Middle frontal gyrus (tissue), 1 donor: ENCODE measurements at regions not wholly inside any gene's neighbourhood (a gene's known extent, or its start where the extent isn't known, plus 50 kb on each side); places are given as distances from the start of the nearest gene placed in this dataset.

Source experiments
- DNase-seq: peaks from one replicate; pipeline ENCODE4 v3.0.0-alpha.2; 2015; ENCODE audit warnings: low spot score; ENCODE audit errors: extremely low spot score

DNA sequence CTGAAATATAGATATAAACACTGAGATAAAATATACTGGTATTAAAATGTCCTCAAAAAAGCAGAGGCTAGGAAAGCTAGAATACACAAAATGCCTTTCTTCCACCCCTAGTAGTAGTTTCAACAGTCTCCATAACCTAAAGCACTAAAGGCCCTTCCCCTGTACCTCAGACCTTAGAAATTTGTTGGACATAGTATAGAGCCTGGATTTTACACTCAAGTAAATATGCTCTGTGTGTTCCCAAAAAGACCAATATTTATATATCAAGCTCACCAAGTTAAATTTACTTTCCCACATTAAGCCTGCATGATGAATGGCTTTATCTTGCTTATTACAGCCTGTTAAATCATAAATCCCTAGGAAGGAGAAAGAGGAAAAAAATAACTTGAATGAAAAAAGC, 378.7 kb upstream of the AZI2 start:
- no peak for DNase-seq

DNA sequence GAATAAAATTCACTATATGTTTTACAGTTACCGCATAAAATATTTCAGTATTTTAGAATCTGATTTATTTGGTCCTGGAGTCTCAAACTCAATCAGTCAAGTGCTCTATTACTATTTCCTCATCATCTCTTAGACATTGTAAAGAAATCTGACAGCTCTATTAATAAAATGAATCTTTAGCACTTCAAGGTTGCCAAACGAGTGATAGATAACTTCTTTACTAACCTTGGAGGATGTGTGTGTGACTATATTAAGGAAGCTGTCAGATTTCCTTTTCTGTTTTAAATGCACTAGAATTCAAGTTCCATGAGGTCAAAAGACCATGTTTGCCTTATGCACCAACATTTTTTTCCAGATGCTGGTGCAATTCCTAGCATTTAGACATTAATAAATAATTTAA, 389.8 kb upstream of the AZI2 start:
- DNase-seq = no peak

DNA sequence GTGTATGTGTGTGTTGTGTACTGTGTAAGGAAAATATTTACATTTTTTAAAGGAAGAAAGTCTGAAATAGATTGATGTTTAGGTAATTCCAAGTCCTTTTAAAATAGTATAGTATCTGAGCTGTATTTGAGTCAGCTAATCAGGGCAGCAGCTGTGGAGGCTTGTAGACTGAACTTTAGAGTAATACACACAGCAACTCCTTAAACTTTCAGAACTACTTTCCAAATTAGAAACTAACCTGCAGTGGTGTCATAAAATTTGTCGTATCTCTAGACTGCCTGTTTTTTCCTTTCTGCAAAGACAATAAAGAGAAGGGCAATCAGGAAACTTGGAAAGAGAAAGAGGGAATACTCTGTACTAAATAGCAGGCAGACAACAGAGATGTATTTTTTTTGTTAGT, 391.0 kb upstream of the AZI2 start:
- no peak for DNase-seq

DNA sequence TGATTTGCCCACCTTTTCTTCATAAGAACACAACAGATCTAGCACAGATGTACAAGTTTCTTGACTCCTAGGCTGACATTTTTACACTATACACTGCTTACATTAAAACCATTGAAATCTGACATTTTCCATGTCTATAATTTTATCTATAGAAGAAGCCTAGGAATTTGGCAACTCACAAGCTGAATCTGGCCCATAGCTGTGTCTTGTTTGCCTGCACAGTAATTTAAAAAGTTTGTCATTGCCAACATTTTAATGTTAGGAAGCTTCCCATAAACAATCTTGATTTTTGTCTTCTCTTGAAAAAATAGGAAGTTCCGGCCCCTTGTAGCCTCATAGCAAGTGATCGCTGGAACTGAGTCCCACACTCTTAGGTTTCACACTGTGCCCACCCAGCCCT, 394.6 kb upstream of the AZI2 start:
- DNase-seq = no peak

DNA sequence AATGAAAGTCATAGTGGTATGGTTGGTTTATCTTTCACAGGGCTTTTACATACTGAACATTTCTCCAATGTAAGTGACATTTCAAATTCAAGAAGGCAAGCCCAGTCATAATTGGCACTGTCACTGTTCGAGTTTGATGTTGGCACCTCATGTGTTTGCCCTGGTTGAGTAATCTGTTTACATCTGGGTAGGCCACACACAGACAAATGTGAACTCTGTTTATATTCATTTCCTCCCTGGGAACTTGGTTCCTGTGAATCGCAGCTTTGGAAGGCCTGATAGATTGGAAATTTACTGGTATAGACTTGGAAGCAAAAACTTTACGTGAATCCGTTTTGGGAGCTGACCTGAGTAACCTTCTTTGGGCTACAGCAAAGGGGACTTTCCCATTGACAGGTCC, 395.2 kb upstream of the AZI2 start:
- DNase-seq = no peak

DNA sequence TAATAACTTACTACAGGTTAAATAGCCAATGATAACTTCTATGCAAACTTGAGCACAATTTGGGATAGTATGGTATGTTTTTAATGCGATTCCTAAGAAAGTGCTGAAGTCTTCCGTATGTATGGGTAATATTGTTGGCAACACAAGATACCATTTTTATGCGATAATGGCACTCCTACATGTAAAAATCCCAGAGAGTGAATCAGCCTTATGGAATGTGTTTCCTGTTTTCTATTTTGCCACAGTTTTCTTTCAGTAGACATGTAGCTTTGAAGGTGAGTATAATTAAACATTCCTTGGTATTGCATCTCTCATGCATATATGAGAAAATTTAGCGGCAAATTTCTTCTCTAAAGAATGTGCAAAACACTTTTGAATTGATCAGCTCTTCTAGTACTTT, 396.8 kb upstream of the AZI2 start:
- DNase-seq = no peak

DNA sequence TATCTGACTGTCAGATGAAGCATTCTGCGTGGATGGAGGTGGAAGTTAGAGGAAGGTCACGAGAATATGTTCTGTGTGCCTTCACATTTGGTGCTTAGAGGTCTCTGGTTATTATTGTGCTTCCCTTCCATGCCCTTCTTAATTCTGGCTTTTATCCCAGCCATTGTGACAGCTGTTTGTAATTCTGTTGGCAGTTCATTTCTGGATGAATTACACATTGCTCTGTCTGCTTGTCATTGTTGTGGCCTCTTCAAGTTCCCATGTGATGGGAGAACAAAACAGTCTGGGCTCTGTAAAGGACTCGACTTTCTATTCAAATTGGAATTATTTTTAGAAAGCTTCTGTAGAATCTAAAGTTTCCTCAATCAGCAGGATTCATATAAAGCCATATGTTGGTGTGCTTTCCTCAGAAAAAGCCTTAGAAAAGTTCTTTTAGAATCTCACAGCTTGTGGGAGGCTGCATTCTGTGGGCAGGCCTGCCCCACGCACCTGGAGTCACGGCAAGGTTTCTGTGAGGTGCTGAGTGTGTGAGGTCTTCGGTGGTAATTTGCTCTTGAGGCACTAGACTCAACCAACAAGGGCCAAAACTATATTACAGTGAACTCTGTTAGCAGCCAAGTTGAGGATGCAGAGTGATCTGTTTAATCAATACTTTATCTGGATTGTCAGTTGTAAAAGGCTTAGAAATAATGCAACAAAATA, 397.4 kb upstream of the AZI2 start:
- peak; percentile 14 for DNase-seq

DNA sequence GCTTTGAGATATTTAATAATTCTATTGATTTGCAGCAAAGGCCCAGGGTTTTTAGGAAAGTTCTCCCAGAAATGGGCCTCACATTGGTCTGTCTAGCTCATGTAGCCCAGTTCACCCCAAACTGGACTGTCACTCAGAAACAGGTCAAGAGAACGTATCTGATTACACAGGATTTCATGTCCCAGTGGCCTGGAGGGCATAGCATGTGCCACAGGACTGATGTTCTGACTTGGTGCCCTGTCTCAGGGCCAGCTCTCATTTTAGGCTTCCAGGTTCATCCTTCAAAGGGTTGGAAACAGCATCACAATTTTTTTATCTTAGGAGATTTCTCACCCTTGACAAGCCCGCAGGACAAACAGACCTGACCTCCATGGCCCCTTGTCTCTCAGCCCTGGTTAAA, 398.4 kb upstream of the AZI2 start:
- DNase-seq = no peak

DNA sequence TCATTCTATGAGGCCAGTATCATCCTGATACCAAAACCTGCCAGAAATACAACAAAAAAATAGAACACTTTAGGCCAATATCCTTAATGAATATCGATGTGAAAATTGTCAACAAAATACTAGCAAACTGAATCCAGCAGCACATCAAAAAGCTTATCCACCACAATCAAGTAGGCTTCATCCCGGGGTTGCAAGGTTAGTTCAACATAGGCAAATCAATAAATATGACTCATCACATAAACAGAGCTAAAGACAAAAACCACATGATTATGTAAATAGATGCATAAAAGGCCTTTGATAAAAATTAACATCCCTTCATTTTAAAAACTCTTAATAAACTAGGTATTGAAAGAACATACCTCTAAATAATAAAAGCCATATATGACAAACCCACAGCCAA, 403.2 kb upstream of the AZI2 start:
- no peak for DNase-seq

DNA sequence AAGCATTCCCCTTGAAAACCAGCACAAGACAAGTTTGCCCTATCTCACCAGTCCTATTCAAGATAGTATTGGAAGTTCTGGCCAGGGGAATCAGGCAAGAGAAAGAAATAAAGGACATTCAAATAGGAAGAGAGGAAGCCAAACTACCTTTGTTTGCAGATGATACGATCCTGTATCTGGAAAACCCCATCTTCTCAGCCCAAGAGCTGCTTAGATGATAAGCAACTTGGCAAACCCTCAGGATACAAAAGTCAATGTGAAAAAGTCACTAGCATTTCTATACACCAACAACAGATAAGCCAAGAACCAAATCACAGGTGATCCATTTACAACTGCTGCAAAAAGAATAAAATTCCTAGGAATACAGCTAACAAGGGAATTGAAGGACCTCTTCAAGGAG, 403.7 kb upstream of the AZI2 start:
- no peak for DNase-seq

DNA sequence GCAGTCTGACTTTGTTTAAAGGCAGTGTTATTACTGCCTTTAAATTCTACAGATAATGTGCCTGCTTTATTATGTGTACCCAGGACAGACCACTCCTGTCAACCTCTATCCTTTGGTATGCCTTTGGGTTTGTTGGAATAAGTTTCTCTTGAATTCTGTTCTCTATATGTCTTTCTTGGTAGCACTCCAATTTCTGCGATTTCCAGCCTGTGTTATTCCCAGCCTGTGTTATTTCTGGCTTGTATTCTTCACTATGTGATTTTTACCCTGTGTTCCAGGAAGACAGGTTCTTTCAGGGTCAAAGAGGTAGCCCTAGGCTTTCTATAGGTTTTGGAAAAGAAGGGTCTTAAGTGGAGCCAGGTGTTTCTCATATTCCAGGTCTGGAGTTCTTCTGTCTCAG, 407.4 kb upstream of the AZI2 start:
- DNase-seq = no peak

DNA sequence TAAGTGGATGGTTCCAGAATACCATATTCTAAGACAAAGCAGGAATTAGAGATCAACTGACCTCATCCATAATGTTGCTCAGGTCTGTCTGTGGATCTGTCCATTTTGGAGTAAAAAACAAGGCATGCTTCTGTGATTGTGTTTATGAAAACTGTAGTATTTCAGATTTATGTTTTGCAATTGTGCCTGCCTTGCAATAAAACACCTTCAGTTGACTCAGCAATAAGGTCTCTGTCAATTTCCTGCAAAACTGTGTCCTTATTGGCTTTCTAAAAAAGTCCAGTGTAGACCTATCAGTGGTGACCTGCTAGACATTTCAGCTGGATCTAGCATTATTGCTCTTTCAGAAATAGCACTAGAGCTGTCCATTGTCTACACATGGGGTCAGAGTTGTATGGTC, 409.5 kb upstream of the AZI2 start:
- no peak for DNase-seq

DNA sequence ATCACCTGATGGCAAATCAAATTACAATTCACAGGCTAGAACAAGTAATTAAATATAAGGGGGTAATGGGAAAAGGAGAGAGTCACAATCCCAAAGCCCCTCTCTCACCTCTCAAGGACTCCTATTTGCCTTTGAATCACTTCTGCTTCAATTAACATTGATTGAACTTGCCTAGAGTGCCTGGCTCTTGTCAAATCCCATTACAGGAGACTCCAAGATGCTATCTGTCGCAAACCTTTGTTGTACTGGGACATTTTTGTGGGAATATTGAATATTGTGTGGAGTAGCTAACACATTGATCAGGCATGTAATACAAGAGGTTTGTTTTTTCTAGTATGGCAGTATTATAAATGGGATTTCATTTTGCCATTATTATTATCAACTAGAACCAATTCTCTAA, 412.8 kb upstream of the AZI2 start:
- no peak for DNase-seq

DNA sequence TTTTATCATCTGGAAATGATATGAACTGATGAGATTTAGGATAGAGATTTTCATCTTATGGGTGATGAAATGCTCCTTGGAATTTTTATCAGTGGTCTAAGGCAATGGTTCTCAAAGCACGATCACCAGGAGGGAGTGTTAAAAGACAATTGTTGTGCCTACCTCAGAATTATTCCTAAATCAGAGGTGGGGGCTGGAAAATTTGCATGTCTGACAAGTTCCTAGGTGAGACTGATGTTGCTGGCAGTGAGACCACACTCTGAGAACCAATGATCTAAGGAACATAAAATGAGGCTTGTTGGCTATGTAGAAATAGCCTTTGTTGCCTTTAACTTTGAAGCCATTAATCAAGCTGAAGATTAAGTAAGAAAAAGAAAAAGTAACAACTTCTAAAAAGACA, 416.6 kb upstream of the AZI2 start:
- no peak for DNase-seq

DNA sequence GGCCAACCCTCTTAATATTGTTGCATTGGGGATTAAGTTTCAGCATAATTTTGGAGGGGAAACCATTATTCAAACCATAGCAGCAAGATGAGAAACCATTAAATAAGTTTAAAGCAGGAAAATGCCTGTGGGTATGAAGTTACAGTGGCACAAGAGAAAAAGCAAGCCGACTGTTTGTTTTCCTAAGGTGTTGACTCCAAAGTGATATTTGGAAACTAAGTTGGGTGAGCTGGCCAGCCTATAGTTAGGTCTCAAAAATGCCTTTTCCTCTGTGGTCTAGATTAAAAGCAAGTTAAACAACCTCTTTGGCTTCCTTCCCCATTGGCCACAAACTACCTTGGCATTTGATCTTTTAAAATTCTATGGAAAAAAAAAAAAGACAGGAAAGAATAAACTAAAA, 419.8 kb upstream of the AZI2 start:
- no peak for DNase-seq

DNA sequence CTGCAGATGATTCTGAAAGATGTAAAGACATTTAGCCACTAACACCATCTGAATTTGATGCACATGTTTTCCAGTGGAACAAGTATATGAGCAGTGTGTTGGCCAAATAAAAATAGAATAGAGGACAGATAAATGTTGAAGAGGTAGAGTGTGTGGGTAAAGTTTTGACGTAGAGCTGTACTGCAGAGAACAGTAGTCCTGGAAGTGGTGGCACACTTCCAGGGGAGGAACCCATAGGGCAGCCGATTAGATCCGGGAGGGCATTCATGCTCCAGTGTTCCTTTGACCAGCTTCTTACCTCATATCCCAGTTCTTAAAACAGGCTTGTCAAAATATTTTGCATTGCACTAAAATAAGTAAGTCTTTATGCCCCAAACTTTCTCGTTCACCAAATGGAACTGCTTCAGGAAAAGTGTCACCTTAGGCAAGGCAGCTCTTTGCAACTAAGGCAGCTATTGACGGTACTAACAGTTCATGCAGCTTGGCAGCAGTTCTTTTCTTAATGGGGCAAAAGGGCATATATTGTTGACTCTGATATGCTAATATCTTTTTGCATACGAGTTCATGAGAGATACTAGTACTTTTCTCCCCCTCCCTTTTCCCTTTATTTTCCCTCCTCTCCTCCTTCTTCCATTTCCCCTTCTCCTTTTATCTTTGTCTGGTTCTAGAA, 429.3 kb upstream of the AZI2 start:
- DNase-seq = no peak

DNA sequence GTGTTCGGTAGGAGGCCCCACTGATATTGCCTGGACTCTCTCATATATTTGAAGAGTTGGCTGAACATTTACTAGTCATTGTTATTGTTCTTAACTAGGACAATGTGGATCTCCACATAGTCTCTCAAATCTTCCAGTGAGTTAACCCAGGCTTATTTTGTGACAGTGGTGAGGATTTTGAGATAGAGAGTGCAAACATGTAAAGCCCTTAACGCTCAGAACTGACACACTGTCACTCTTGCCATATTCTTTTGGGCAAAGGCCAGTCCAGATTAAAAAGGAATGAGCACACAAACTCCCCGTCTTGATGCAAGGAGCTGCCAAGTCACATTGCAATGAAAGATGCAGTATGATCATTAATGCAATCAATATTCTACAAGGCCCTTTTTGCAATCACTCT, 431.9 kb upstream of the AZI2 start:
- no peak for DNase-seq

DNA sequence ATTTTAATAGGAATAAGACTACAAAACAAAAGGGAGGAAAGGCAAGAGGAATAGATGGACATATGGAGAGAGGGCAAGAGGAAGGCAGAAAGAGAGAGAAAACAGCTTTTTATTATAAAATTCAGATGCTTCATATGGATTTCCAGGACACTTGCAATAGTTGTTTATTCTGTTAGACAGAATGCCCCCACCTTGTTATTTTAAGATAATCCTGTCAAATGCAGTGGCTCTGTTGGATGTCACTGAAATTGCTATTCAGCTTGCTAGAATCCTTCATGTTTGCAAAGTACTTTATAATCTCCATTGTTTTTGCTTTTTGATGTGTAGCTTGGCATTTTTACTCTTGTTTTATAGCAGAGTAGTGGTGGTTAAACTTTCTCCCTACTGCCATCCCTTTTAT, 432.4 kb upstream of the AZI2 start:
- no peak for DNase-seq

DNA sequence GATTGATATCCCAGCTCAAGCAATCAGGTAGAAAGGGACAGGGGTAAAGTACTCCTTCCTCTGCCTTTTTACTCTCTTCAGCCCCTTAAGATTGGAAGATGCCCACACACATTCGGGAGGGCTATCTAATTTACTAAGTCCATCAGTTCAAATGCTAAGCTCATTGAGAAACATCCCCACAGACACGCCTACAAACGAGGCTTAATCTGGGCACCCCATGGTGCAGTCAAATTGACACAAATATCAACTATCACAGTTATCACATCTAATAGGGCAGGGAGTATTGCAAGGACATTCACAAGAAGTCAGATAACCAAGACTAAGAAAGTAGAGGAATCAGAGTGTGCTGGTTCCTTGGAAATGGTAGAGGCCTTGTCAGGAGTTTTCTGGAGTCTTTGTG, 437.8 kb upstream of the AZI2 start:
- no peak for DNase-seq

DNA sequence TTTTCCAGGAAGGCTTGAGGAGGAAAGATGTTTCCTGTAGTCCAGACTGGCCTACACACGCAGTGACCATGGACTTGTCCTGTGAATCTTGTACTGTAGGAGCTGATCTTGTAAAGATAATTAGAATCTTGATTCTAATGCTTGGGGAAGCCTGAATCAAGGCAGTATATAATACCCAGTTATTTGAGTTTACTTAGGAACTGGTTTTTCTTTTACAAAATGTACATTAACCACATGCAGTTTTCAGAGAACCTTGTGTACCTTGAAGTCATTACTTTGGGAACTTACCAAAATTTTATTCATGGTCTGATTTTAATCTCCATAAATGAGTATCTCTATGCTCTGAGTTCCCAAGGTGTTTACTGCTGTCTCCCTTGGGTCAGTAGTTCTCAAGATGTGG, 439.9 kb upstream of the AZI2 start:
- no peak for DNase-seq

DNA sequence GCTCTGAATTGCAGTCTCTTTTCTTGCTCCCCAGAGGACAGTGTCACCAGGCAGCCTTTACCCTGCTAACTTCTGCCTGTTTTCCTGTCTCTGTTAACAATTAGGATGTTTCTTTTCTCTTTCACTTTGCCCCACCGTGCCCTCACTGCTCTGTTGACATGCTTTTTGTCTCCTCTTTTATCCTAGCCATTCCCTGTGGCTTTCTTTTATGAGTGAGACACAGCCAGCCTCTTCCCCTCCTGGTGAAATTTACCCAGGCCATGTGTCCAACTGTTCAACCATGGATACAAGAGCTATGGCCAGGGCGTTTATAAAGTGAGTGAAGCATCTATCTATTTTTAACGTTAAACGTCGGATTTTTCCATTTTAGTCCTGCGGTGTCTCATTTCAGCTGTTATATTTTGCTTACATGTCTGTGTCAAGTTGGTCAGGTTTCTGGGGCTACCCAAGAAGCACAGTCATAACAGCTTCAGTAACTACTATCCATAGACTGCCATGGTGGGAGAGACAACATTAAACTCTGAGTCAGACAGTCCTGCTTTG, 443.2 kb upstream of the AZI2 start:
- DNase-seq = no peak

DNA sequence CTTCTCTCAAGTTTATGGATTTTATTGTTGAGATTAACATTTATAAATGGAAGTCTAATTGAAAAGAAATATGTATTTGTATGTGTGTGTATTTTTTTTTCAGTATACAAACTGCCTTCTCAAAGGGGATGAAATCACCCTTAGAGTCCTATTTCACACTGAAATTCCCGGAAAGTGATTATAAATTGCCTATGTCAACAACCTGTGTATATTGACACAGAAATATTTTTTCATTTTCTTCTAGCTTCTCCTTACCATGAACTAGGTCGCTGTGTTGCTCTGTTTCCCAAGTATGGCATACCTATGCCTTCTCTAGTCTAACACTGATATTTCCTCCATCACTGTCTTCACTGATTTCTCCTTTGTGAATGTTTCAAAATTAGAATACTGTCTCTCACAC, 444.0 kb upstream of the AZI2 start:
- DNase-seq = no peak

DNA sequence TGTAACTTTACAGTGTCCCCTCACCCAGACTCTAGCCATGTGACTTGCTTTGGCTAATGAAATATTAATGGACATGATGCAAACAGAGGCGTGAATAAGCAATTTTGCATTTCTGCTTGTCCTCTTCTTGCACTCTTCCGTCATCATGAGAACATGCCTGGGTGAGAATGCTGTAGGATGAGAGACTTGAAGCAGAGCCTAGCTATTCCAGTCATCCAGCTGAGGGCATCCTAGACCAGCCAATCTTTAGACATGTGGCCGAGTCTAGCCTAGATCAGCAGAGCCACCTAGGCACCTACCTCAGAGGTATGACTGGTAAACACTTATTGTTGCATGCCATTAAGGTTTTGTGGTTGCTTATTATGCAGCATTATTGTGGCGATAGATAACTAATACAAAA, 450.5 kb upstream of the AZI2 start:
- DNase-seq = no peak
